ENCODE measurements at regions not wholly inside any gene's neighbourhood (a gene's known extent, or its start where the extent isn't known, plus 50 kb on each side); places are given as distances from the start of the nearest gene placed in this dataset.
"Not testable (repeated sequence)": the region's sequence is repeated elsewhere in the genome, so short reads cannot be mapped to it uniquely, and the experiment has no call there.

- no peak for TF ChIP-seq CTCF (IDR thresholded peaks at IDR 0.05; ENCODE audit: extremely low read depth, insufficient read depth, missing control alignments)
- in situ Hi-C loops (cut with MboI; ENCODE audit: low pct_unique_long_range_greater_than_20kb, low sequenced_read_pairs, unreplicated experiment), result no loop called here
- no peak for DNase-seq (ENCODE audit: low spot score)
These were observed 724.6 kb upstream of the NRP1 start for GRCh38 chr10:34058845-34059614.

- DNase-seq (ENCODE audit: low spot score); in situ Hi-C loops (cut with MboI; ENCODE audit: low pct_unique_long_range_greater_than_20kb, low sequenced_read_pairs, unreplicated experiment): not testable (repeated sequence)
These were observed 721.0 kb upstream of the NRP1 start for GRCh38 chr10:34055410-34055985.

GRCh38 chr10:34049887-34050286 lies 715.4 kb upstream of the NRP1 start:
- no peak for DNase-seq (ENCODE audit: low spot score)
- no peak for TF ChIP-seq CTCF (IDR thresholded peaks at IDR 0.05; ENCODE audit: extremely low read depth, insufficient read depth, missing control alignments)
- in situ Hi-C loops (cut with MboI; ENCODE audit: low pct_unique_long_range_greater_than_20kb, low sequenced_read_pairs, unreplicated experiment), result no loop called here

- in situ Hi-C loops (cut with MboI; ENCODE audit: low pct_unique_long_range_greater_than_20kb, low sequenced_read_pairs, unreplicated experiment), result no loop called here
- DNase-seq (ENCODE audit: low spot score), result no peak
These were observed 715.0 kb upstream of the NRP1 start for GRCh38 chr10:34049469-34049868.

GRCh38 chr10:34047389-34047788 lies 712.9 kb upstream of the NRP1 start:
- no peak for TF ChIP-seq CTCF (IDR thresholded peaks at IDR 0.05; ENCODE audit: extremely low read depth, insufficient read depth, missing control alignments)
- in situ Hi-C loops (cut with MboI; ENCODE audit: low pct_unique_long_range_greater_than_20kb, low sequenced_read_pairs, unreplicated experiment), result no loop called here
- no peak for DNase-seq (ENCODE audit: low spot score)

More at GRCh38 chr10:34049469-34049868, 715.0 kb upstream of the NRP1 start:
- no peak for TF ChIP-seq CTCF (IDR thresholded peaks at IDR 0.05; ENCODE audit: extremely low read depth, insufficient read depth, missing control alignments)

GRCh38 chr10:34046506-34047034 lies 712.1 kb upstream of the NRP1 start:
- in situ Hi-C loops (cut with MboI; ENCODE audit: low pct_unique_long_range_greater_than_20kb, low sequenced_read_pairs, unreplicated experiment), result no loop called here
- no peak for DNase-seq (ENCODE audit: low spot score)
- no peak for TF ChIP-seq CTCF (IDR thresholded peaks at IDR 0.05; ENCODE audit: extremely low read depth, insufficient read depth, missing control alignments)

GRCh38 chr10:34045571-34046190 lies 711.2 kb upstream of the NRP1 start:
- in situ Hi-C loops (cut with MboI; ENCODE audit: low pct_unique_long_range_greater_than_20kb, low sequenced_read_pairs, unreplicated experiment), result no loop called here
- DNase-seq (ENCODE audit: low spot score), result no peak
- no peak for TF ChIP-seq CTCF (IDR thresholded peaks at IDR 0.05; ENCODE audit: extremely low read depth, insufficient read depth, missing control alignments)
